WTC11 (cell line): ENCODE measurements at regions not wholly inside any gene's neighbourhood (a gene's known extent, or its start where the extent isn't known, plus 50 kb on each side); places are given as distances from the start of the nearest gene placed in this dataset.

Source experiments
- ATAC-seq: fragments of 200-7000 bp; cut with Tn5 transposase; 2 replicates; pipeline ENCODE4 v1.10.0; 2021; ENCODE audit warnings: mild to moderate bottlenecking, moderate library complexity
- CTCF ChIA-PET: fragments of 300-600 bp; sonication (Branson Sonifier 250); formaldehyde crosslinking; loops from one replicate; lab custom pipeline; 2021; ENCODE audit warnings: antibody characterized with exemption; lab: Charles Lee
- POLR2A ChIA-PET: fragments of 350-600 bp; sonication (Branson Sonifier 250); formaldehyde crosslinking; loops from one replicate; lab custom pipeline; 2021; ENCODE audit warnings: antibody characterized with exemption; lab: Charles Lee
- DNase-seq: peaks from one replicate; pipeline ENCODE4 v3.0.0; 2021; ENCODE audit warnings: low spot score
- H3K27ac Mint-ChIP-seq: 2 replicates; pipeline ENCODE4 v1.8.0; 2021; ENCODE audit warnings: mixed read lengths
- H3K27me3 Mint-ChIP-seq: 2 replicates; pipeline ENCODE4 v1.8.0; 2021; ENCODE audit warnings: low read depth, mild to moderate bottlenecking, moderate library complexity, mixed read lengths
- H3K36me3 Mint-ChIP-seq: 2 replicates; pipeline ENCODE4 v1.8.0; 2021; ENCODE audit warnings: mixed read lengths
- H3K4me1 Mint-ChIP-seq: 2 replicates; pipeline ENCODE4 v1.8.0; 2022; ENCODE audit warnings: mixed read lengths
- H3K4me3 Mint-ChIP-seq: 2 replicates; pipeline ENCODE4 v1.8.0; 2021; ENCODE audit warnings: mild to moderate bottlenecking, moderate library complexity, mixed read lengths
- H3K9me3 Mint-ChIP-seq: 2 replicates; pipeline ENCODE4 v1.8.0; 2021; ENCODE audit warnings: mixed read lengths
- CREM ChIP-seq: sonication (generic); formaldehyde crosslinking; IDR thresholded peaks from 2 replicates; pipeline ENCODE4 v1.8.1; 2022; ENCODE audit warnings: mild to moderate bottlenecking, missing genetic modification reagents, moderate library complexity
- E2F5 ChIP-seq: sonication (generic); formaldehyde crosslinking; IDR thresholded peaks from 2 replicates; pipeline ENCODE4 v1.8.1; 2022; ENCODE audit warnings: mild to moderate bottlenecking, moderate library complexity, missing genetic modification reagents
- FOXP1 ChIP-seq: sonication (generic); formaldehyde crosslinking; IDR thresholded peaks from 2 replicates; pipeline ENCODE4 v1.8.0; 2022; ENCODE audit warnings: missing genetic modification reagents, mild to moderate bottlenecking, moderate library complexity, borderline replicate concordance
- GABPB1 ChIP-seq: sonication (generic); formaldehyde crosslinking; IDR thresholded peaks from 2 replicates; pipeline ENCODE4 v1.8.1; 2023; ENCODE audit warnings: mild to moderate bottlenecking, missing genetic modification reagents
- GTF2I ChIP-seq: fragments of 250-450 bp; sonication (Bioruptor Pico); conservative IDR thresholded peaks from 2 replicates; pipeline ENCODE4 v1.4.0; 2021; ENCODE audit warnings: mild to moderate bottlenecking
- HMGXB4 ChIP-seq: sonication (generic); formaldehyde crosslinking; IDR thresholded peaks from 2 replicates; pipeline ENCODE4 v1.8.1; 2023; ENCODE audit warnings: mild to moderate bottlenecking, moderate library complexity, missing genetic modification reagents
- IRF1 ChIP-seq: sonication (generic); formaldehyde crosslinking; IDR thresholded peaks from 2 replicates; pipeline ENCODE4 v1.8.0; 2023; ENCODE audit warnings: missing genetic modification reagents
- IRF2 ChIP-seq: sonication (generic); formaldehyde crosslinking; IDR thresholded peaks from 2 replicates; pipeline ENCODE4 v1.8.0; 2022; ENCODE audit warnings: low read depth, missing genetic modification reagents, borderline replicate concordance
- JUN ChIP-seq: sonication (generic); formaldehyde crosslinking; IDR thresholded peaks from 2 replicates; pipeline ENCODE4 v1.8.0; 2023; ENCODE audit warnings: mild to moderate bottlenecking, missing genetic modification reagents
- MLX ChIP-seq: sonication (generic); formaldehyde crosslinking; IDR thresholded peaks from 2 replicates; pipeline ENCODE4 v1.8.1; 2023; ENCODE audit warnings: mild to moderate bottlenecking, missing genetic modification reagents, moderate library complexity
- NR3C1 ChIP-seq: sonication (generic); formaldehyde crosslinking; conservative IDR thresholded peaks from 2 replicates; pipeline ENCODE4 v1.8.1; 2023; ENCODE audit warnings: low read depth, mild to moderate bottlenecking, missing genetic modification reagents
- TEAD1 ChIP-seq: sonication (generic); formaldehyde crosslinking; IDR thresholded peaks from 2 replicates; pipeline ENCODE4 v1.8.0; 2022; ENCODE audit warnings: mild to moderate bottlenecking, missing genetic modification reagents
- TP53 ChIP-seq: sonication (generic); formaldehyde crosslinking; IDR thresholded peaks from 2 replicates; pipeline ENCODE4 v1.8.1; 2023; ENCODE audit warnings: mild to moderate bottlenecking, missing genetic modification reagents
- USF1 ChIP-seq: sonication (generic); formaldehyde crosslinking; IDR thresholded peaks from 2 replicates; pipeline ENCODE4 v1.8.0; 2022; ENCODE audit warnings: mild to moderate bottlenecking, missing genetic modification reagents
- ZBTB43 ChIP-seq: sonication (generic); formaldehyde crosslinking; IDR thresholded peaks from 2 replicates; pipeline ENCODE4 v1.8.1; 2023; ENCODE audit warnings: mild to moderate bottlenecking, missing genetic modification reagents
- ZNF396 ChIP-seq: fragments of 250-450 bp; sonication (Bioruptor Pico); IDR thresholded peaks from 2 replicates; pipeline ENCODE4 v1.8.0; 2021; ENCODE audit warnings: mild to moderate bottlenecking, moderate library complexity, borderline replicate concordance
- ZNF423 ChIP-seq: fragments of 250-450 bp; sonication (Bioruptor Pico); IDR thresholded peaks from 2 replicates; pipeline ENCODE4 v2.1.2; 2022; ENCODE audit warnings: mild to moderate bottlenecking, moderate library complexity
- ZNF512 ChIP-seq: sonication (generic); formaldehyde crosslinking; IDR thresholded peaks from 2 replicates; pipeline ENCODE4 v1.8.1; 2022; ENCODE audit warnings: missing genetic modification reagents, borderline replicate concordance

- Mint-ChIP-seq H3K4me1 (no peaks in the 10 kb centered on the region), H3K36me3 (no peaks in the 10 kb centered on the region)
- CTCF ChIA-PET, result no interaction called here
- ATAC-seq (no peak), DNase-seq (no peak)
- no peak for TF ChIP-seq IRF1 (CRISPR knock-in tag)
- TF ChIP-seq GABPB1 (CRISPR knock-in tag), result 0 out of 2 replicates have a peak, but pooled peaks have one; percentile 20
- TF ChIP-seq USF1 (CRISPR knock-in tag), result no peak
- TF ChIP-seq, all 79 proteins: peak for 1
- Mint-ChIP-seq H3K27ac (no peak overlapping the region), H3K4me3 (no peak overlapping the region), H3K9me3 (no peaks in the 10 kb centered on the region), H3K27me3 (no peaks in the 10 kb centered on the region)
- POLR2A ChIA-PET, result no interaction called here
These were observed 152.6 kb downstream of the RSL24D1 start for GRCh38 chr15:55044162-55044561.

- no peak for ATAC-seq
- H3K9me3 Mint-ChIP-seq, result no peaks in the 10 kb centered on the region
- TF ChIP-seq TEAD1 (CRISPR knock-in tag) (no peak), ZNF396 (CRISPR knock-in tag) (no peak)
- DNase-seq, result no peak
- CTCF ChIA-PET, result no interaction called here
- H3K36me3 Mint-ChIP-seq, result no peaks in the 10 kb centered on the region
- no peaks in the 10 kb centered on the region for H3K27me3 Mint-ChIP-seq
- no peaks in the 10 kb centered on the region for H3K4me1 Mint-ChIP-seq
- no peak overlapping the region for H3K4me3 Mint-ChIP-seq
- H3K27ac Mint-ChIP-seq, result no peak overlapping the region
- POLR2A ChIA-PET, result no interaction called here
These were observed 159.7 kb downstream of the RSL24D1 start for GRCh38 chr15:55037071-55037470.

GRCh38 chr15:55035749-55036148 is 161.0 kb downstream of the RSL24D1 start:
- DNase-seq (no peak), ATAC-seq (0 out of 2 replicates have a peak, but pooled peaks have one; percentile 44)
- CTCF ChIA-PET, result no interaction called here
- POLR2A ChIA-PET, result no interaction called here
- no peaks in the 10 kb centered on the region for H3K36me3 Mint-ChIP-seq
- TF ChIP-seq ZNF512 (CRISPR knock-in tag), result no peak
- TF ChIP-seq GTF2I, result no peak
- no peak for TF ChIP-seq IRF2 (CRISPR knock-in tag)
- no peak for TF ChIP-seq FOXP1 (CRISPR knock-in tag)
- TF ChIP-seq TP53 (CRISPR knock-in tag), result no peak
- TF ChIP-seq CREM (CRISPR knock-in tag), result no peak
- TF ChIP-seq MLX (CRISPR knock-in tag), result no peak
- TF ChIP-seq ZNF423 (CRISPR knock-in tag), result no peak
- no peak for TF ChIP-seq NR3C1 (CRISPR knock-in tag)
- no peak for TF ChIP-seq E2F5 (CRISPR knock-in tag)
- H3K4me3 Mint-ChIP-seq, result no peak overlapping the region
- H3K4me1 Mint-ChIP-seq, result no peaks in the 10 kb centered on the region
- no peaks in the 10 kb centered on the region for H3K27me3 Mint-ChIP-seq
- H3K9me3 Mint-ChIP-seq, result no peaks in the 10 kb centered on the region
- no peak overlapping the region for H3K27ac Mint-ChIP-seq

GRCh38 chr15:55033574-55033973 is 163.2 kb downstream of the RSL24D1 start:
- ChIA-PET POLR2A (no interaction called here), CTCF (no interaction called here)
- ATAC-seq (no peak), DNase-seq (no peak)
- Mint-ChIP-seq H3K36me3 (no peaks in the 10 kb centered on the region), H3K27ac (no peak overlapping the region), H3K4me3 (no peak overlapping the region), H3K27me3 (no peaks in the 10 kb centered on the region), H3K9me3 (no peaks in the 10 kb centered on the region), H3K4me1 (no peaks in the 10 kb centered on the region)
- TF ChIP-seq CREM (CRISPR knock-in tag) (no peak), ZBTB43 (CRISPR knock-in tag) (no peak), JUN (no peak), HMGXB4 (CRISPR knock-in tag) (no peak)
